ENCODE measurements at regions not wholly inside any gene's neighbourhood (a gene's known extent, or its start where the extent isn't known, plus 50 kb on each side); places are given as distances from the start of the nearest gene placed in this dataset.

- no peak for DNase-seq (ENCODE audit: low read depth in 1 of 2, low spot score in 2 of 2)
- no peaks in the 10 kb centered on the region for H3K36me3 ChIP-seq
Observed at GRCh38 chr20:56855708-56856107, 226.6 kb downstream of the TFAP2C start.

GRCh38 chr20:56857950-56858349, 228.8 kb downstream of the TFAP2C start:
- no peak overlapping the region for H3K27ac ChIP-seq
- H3K36me3 ChIP-seq = no peaks in the 10 kb centered on the region
- peaks cover 6% of the 10 kb centered on the region for H3K27me3 ChIP-seq (replicated peaks)
- no peaks in the 10 kb centered on the region for H3K9me3 ChIP-seq (replicated peaks)
- H3K4me1 ChIP-seq (replicated peaks) = no peaks in the 10 kb centered on the region
- no peak for DNase-seq (ENCODE audit: low read depth in 1 of 2, low spot score in 2 of 2)
- no peak overlapping the region for H3K4me3 ChIP-seq

More at GRCh38 chr20:56855708-56856107, 226.6 kb downstream of the TFAP2C start:
- no peak overlapping the region for H3K27ac ChIP-seq
- H3K9me3 ChIP-seq (replicated peaks) = no peaks in the 10 kb centered on the region
- H3K4me1 ChIP-seq (replicated peaks) = no peaks in the 10 kb centered on the region
- no peaks in the 10 kb centered on the region for H3K27me3 ChIP-seq (replicated peaks)
- no peak overlapping the region for H3K4me3 ChIP-seq

- H3K36me3 ChIP-seq = no peaks in the 10 kb centered on the region
- H3K27ac ChIP-seq = no peak overlapping the region
- no peaks in the 10 kb centered on the region for H3K4me1 ChIP-seq (replicated peaks)
- no peak for DNase-seq (ENCODE audit: low read depth in 1 of 2, low spot score in 2 of 2)
- peaks cover 19% of the 10 kb centered on the region for H3K27me3 ChIP-seq (replicated peaks)
- no peak overlapping the region for H3K4me3 ChIP-seq
- 0 out of 2 replicates have a peak, but pooled peaks cover 2% of the 10 kb centered on the region for H3K9me3 ChIP-seq (replicated peaks)
Observed at GRCh38 chr20:56859039-56859800, 230.1 kb downstream of the TFAP2C start.

GRCh38 chr20:56859801-56860261, 230.7 kb downstream of the TFAP2C start:
- H3K9me3 ChIP-seq (replicated peaks) = 0 out of 2 replicates have a peak, but pooled peaks cover 2% of the 10 kb centered on the region
- DNase-seq (ENCODE audit: low read depth in 1 of 2, low spot score in 2 of 2) = no peak
- peaks cover 25% of the 10 kb centered on the region for H3K27me3 ChIP-seq (replicated peaks)
- H3K36me3 ChIP-seq = no peaks in the 10 kb centered on the region
- H3K4me3 ChIP-seq = no peak overlapping the region
- no peaks in the 10 kb centered on the region for H3K4me1 ChIP-seq (replicated peaks)
- no peak overlapping the region for H3K27ac ChIP-seq

GRCh38 chr20:56860413-56860812, 231.3 kb downstream of the TFAP2C start:
- H3K4me3 ChIP-seq = no peak overlapping the region
- no peak for DNase-seq (ENCODE audit: low read depth in 1 of 2, low spot score in 2 of 2)

GRCh38 chr20:56861590-56861989, 232.5 kb downstream of the TFAP2C start:
- Histone ChIP-seq H3K4me1 (replicated peaks) (no peaks in the 10 kb centered on the region), H3K4me3 (no peak overlapping the region), H3K27me3 (replicated peaks) (peaks cover 38% of the 10 kb centered on the region), H3K27ac (no peak overlapping the region), H3K9me3 (replicated peaks) (0 out of 2 replicates have a peak, but pooled peaks cover 2% of the 10 kb centered on the region), H3K36me3 (no peaks in the 10 kb centered on the region)
- no peak for DNase-seq (ENCODE audit: low read depth in 1 of 2, low spot score in 2 of 2)

More at GRCh38 chr20:56860413-56860812, 231.3 kb downstream of the TFAP2C start:
- Histone ChIP-seq H3K27ac (no peak overlapping the region), H3K4me1 (replicated peaks) (no peaks in the 10 kb centered on the region), H3K36me3 (no peaks in the 10 kb centered on the region), H3K9me3 (replicated peaks) (0 out of 2 replicates have a peak, but pooled peaks cover 2% of the 10 kb centered on the region), H3K27me3 (replicated peaks) (peaks cover 31% of the 10 kb centered on the region)

- H3K4me1 ChIP-seq (replicated peaks) = no peaks in the 10 kb centered on the region
- no peak overlapping the region for H3K27ac ChIP-seq
- H3K4me3 ChIP-seq = no peak overlapping the region
- DNase-seq (ENCODE audit: low read depth in 1 of 2, low spot score in 2 of 2) = no peak
- no peaks in the 10 kb centered on the region for H3K36me3 ChIP-seq
- peaks cover 65% of the 10 kb centered on the region for H3K27me3 ChIP-seq (replicated peaks)
- H3K9me3 ChIP-seq (replicated peaks) = 0 out of 2 replicates have a peak, but pooled peaks cover 4% of the 10 kb centered on the region
Observed at GRCh38 chr20:56865055-56865454, 235.9 kb downstream of the TFAP2C start.

- H3K9me3 ChIP-seq (replicated peaks) = 0 out of 2 replicates have a peak, but pooled peaks cover 4% of the 10 kb centered on the region
- peaks cover 70% of the 10 kb centered on the region for H3K27me3 ChIP-seq (replicated peaks)
- DNase-seq (ENCODE audit: low read depth in 1 of 2, low spot score in 2 of 2) = no peak
Observed at GRCh38 chr20:56867128-56867527, 238.0 kb downstream of the TFAP2C start.

GRCh38 chr20:56868746-56869145, 239.6 kb downstream of the TFAP2C start:
- no peaks in the 10 kb centered on the region for H3K4me1 ChIP-seq (replicated peaks)
- H3K27me3 ChIP-seq (replicated peaks) = peaks cover 59% of the 10 kb centered on the region
- no peak for DNase-seq (ENCODE audit: low read depth in 1 of 2, low spot score in 2 of 2)
- H3K27ac ChIP-seq = no peak overlapping the region
- no peak overlapping the region for H3K4me3 ChIP-seq
- H3K36me3 ChIP-seq = no peaks in the 10 kb centered on the region
- 0 out of 2 replicates have a peak, but pooled peaks cover 2% of the 10 kb centered on the region for H3K9me3 ChIP-seq (replicated peaks)

More at GRCh38 chr20:56867128-56867527, 238.0 kb downstream of the TFAP2C start:
- H3K36me3 ChIP-seq = no peaks in the 10 kb centered on the region
- H3K27ac ChIP-seq = no peak overlapping the region
- no peaks in the 10 kb centered on the region for H3K4me1 ChIP-seq (replicated peaks)
- H3K4me3 ChIP-seq = no peak overlapping the region

- Histone ChIP-seq H3K4me1 (replicated peaks) (peaks cover 6% of the 10 kb centered on the region), H3K4me3 (no peak overlapping the region), H3K27ac (no peak overlapping the region), H3K9me3 (replicated peaks) (0 out of 2 replicates have a peak, but pooled peaks cover 2% of the 10 kb centered on the region), H3K27me3 (replicated peaks) (peaks cover 44% of the 10 kb centered on the region), H3K36me3 (no peaks in the 10 kb centered on the region)
- no peak for DNase-seq (ENCODE audit: low read depth in 1 of 2, low spot score in 2 of 2)
Observed at GRCh38 chr20:56870271-56870670, 241.2 kb downstream of the TFAP2C start.

- Histone ChIP-seq H3K4me1 (replicated peaks) (peaks cover 6% of the 10 kb centered on the region), H3K27ac (no peak overlapping the region), H3K36me3 (no peaks in the 10 kb centered on the region), H3K4me3 (no peak overlapping the region), H3K27me3 (replicated peaks) (peaks cover 36% of the 10 kb centered on the region), H3K9me3 (replicated peaks) (0 out of 2 replicates have a peak, but pooled peaks cover 2% of the 10 kb centered on the region)
- no peak for DNase-seq (ENCODE audit: low read depth in 1 of 2, low spot score in 2 of 2)
Observed at GRCh38 chr20:56871691-56872090, 242.6 kb downstream of the TFAP2C start.

- H3K4me1 ChIP-seq (replicated peaks) = peaks cover 6% of the 10 kb centered on the region
- 0 out of 2 replicates have a peak, but pooled peaks cover 2% of the 10 kb centered on the region for H3K9me3 ChIP-seq (replicated peaks)
- no peak overlapping the region for H3K4me3 ChIP-seq
- H3K27me3 ChIP-seq (replicated peaks) = peaks cover 30% of the 10 kb centered on the region
- H3K36me3 ChIP-seq = no peaks in the 10 kb centered on the region
- H3K27ac ChIP-seq = no peak overlapping the region
- no peak for DNase-seq (ENCODE audit: low read depth in 1 of 2, low spot score in 2 of 2)
Observed at GRCh38 chr20:56872620-56873458, 243.7 kb downstream of the TFAP2C start.

GRCh38 chr20:56873836-56874235, 244.7 kb downstream of the TFAP2C start:
- Histone ChIP-seq H3K4me1 (replicated peaks) (peaks cover 6% of the 10 kb centered on the region), H3K27ac (no peak overlapping the region), H3K9me3 (replicated peaks) (no peaks in the 10 kb centered on the region), H3K4me3 (no peak overlapping the region), H3K27me3 (replicated peaks) (peaks cover 20% of the 10 kb centered on the region; the same call in 1 of the 2 replicates), H3K36me3 (no peaks in the 10 kb centered on the region)
- no peak for DNase-seq (ENCODE audit: low read depth in 1 of 2, low spot score in 2 of 2)

Measured in SJSA1 (cell line).